HCT116 (cell line): ENCODE measurements at regions not wholly inside any gene's neighbourhood (a gene's known extent, or its start where the extent isn't known, plus 50 kb on each side); places are given as distances from the start of the nearest gene placed in this dataset.
"Not testable (repeated sequence)": the region's sequence is repeated elsewhere in the genome, so short reads cannot be mapped to it uniquely, and the experiment has no call there.

Experiments used
- CTCF ChIP-seq, 3 experiments: fragments of 200-600 bp in 1 of 3; sonication (generic) in 1 of 3; IDR thresholded peaks in 2 of 3; conservative IDR thresholded peaks in 1 of 3; 2 replicates each; pipeline ENCODE4 v1.5.1; 2012 to 2017; ENCODE audit warnings: low read depth in 2 of 3, low read length in 2 of 3, antibody characterized with exemption in 1 of 3, borderline replicate concordance in 1 of 3, control low read depth in 1 of 3, mild to moderate bottlenecking in 1 of 3, mixed read lengths in 1 of 3, mixed run types in 1 of 3, moderate library complexity in 1 of 3; ENCODE audit not compliant: insufficient read depth in 1 of 3
- POLR2AphosphoS5 ChIP-seq: IDR thresholded peaks from 2 replicates; pipeline ENCODE4 v1.6.1; 2011; ENCODE audit warnings: mild to moderate bottlenecking, low read depth, low read length, moderate library complexity
- RAD21 ChIP-seq: IDR thresholded peaks from 2 replicates; pipeline ENCODE4 v1.6.1; 2012; ENCODE audit warnings: low read depth, mild to moderate bottlenecking

- TF ChIP-seq RAD21; CTCF (IDR thresholded peaks at IDR 0.05 in 2 of 3, conservative IDR thresholded peaks at IDR 0.05 in 1 of 3; ENCODE audit: borderline replicate concordance in 1 of 3, insufficient read depth in 1 of 3, low read depth in 2 of 3, low read length in 2 of 3); POLR2AphosphoS5: not testable (repeated sequence)
Observed at GRCh38 chr14:87020106-87020505, 972.9 kb downstream of the GALC start.
